Gastroesophageal sphincter (tissue), 4 donors: ENCODE measurements at regions not wholly inside any gene's neighbourhood (a gene's known extent, or its start where the extent isn't known, plus 50 kb on each side); places are given as distances from the start of the nearest gene placed in this dataset.

Source experiments
- ATAC-seq: fragments of 150-250 bp; one replicate; pipeline ENCODE4 v1.9.1; 2016; ENCODE audit warnings: mild to moderate bottlenecking, moderate library complexity
- H3K27ac ChIP-seq, 4 donors: fragments of 200-600 bp; sonication (generic) in 3 of 4; 1 replicate in 3 of 4; 2 replicates in 1 of 4; pipeline ENCODE4 v1.5.1; 2016 to 2019
- H3K27me3 ChIP-seq: fragments of 200-600 bp; sonication (generic); one replicate; pipeline ENCODE4 v1.5.1; 2019
- H3K36me3 ChIP-seq, 2 donors: fragments of 200-600 bp; sonication (generic); one replicate each; pipeline ENCODE4 v1.5.1; 2019; ENCODE audit warnings: control low read depth in 1 of 2
- H3K4me1 ChIP-seq, 3 donors: fragments of 200-600 bp; sonication (generic); 1 replicate in 2 of 3; 2 replicates in 1 of 3; pipeline ENCODE4 v1.5.1; 2016 to 2019; ENCODE audit warnings: control low read depth in 2 of 3
- H3K4me3 ChIP-seq, 2 donors: fragments of 200-600 bp; sonication (generic); one replicate each; pipeline ENCODE4 v1.5.1; 2019; ENCODE audit warnings: mild to moderate bottlenecking in 1 of 2, moderate library complexity in 1 of 2
- H3K9me3 ChIP-seq, 3 donors: fragments of 200-600 bp; sonication (generic); one replicate each; pipeline ENCODE4 v1.5.1; 2017 to 2019; ENCODE audit warnings: control low read depth in 2 of 3
- CTCF ChIP-seq, 4 experiments: fragments of 200-600 bp in 2 of 4; fragments of 450-650 bp in 2 of 4; sonication (generic) in 1 of 4; IDR thresholded peaks; one replicate each; pipeline ENCODE4 v1.5.1; 2017 to 2019; ENCODE audit warnings: antibody characterized with exemption in 4 of 4, mild to moderate bottlenecking in 2 of 4, moderate library complexity in 2 of 4
- EP300 ChIP-seq: sonication (generic); formaldehyde crosslinking; IDR thresholded peaks from one replicate; pipeline ENCODE4 v1.6.1; 2017; ENCODE audit warnings: antibody characterized with exemption, mild to moderate bottlenecking
- POLR2A ChIP-seq, 2 donors: fragments of 450-650 bp; IDR thresholded peaks; one replicate each; pipeline ENCODE4 v1.6.1; 2017; ENCODE audit warnings: antibody characterized with exemption in 2 of 2, mild to moderate bottlenecking in 2 of 2, moderate library complexity in 1 of 2
- POLR2AphosphoS5 ChIP-seq: sonication (generic); formaldehyde crosslinking; IDR thresholded peaks from one replicate; pipeline ENCODE4 v1.6.1; 2017; ENCODE audit warnings: antibody characterized with exemption
- WGBS, 2 donors: methylation state at CpG; one replicate each; pipeline ENCODE4 v1.1.5; 2018; ENCODE audit warnings: low coverage in 1 of 2; 5-methylcytosine and 5-hydroxymethylcytosine counted together

- TF ChIP-seq CTCF (IDR thresholded peaks at IDR 0.05), result no peak
- TF ChIP-seq POLR2A (IDR thresholded peaks at IDR 0.05), result no peak
- TF ChIP-seq POLR2AphosphoS5, result no peak
- WGBS, 2 donors, result 83 to 86% methylated on average over 1 of the region's 1 CpG
Observed at GRCh38 chr11:26801601-26802000, 79.7 kb upstream of the SLC5A12 start.

GRCh38 chr11:26805001-26805400 lies 83.1 kb upstream of the SLC5A12 start:
- TF ChIP-seq CTCF (IDR thresholded peaks at IDR 0.05) (no peak), EP300 (no peak), POLR2AphosphoS5 (no peak), POLR2A (IDR thresholded peaks at IDR 0.05) (no peak)
- Histone ChIP-seq H3K27ac (no peak overlapping the region), H3K27me3 (no peaks in the 10 kb centered on the region), H3K36me3 (no peaks in the 10 kb centered on the region), H3K4me1 (no peaks in the 10 kb centered on the region), H3K4me3 (no peak overlapping the region), H3K9me3 (no peaks in the 10 kb centered on the region)
- ATAC-seq, result no peak

More at GRCh38 chr11:26801601-26802000, 79.7 kb upstream of the SLC5A12 start:
- no peaks in the 10 kb centered on the region for H3K9me3 ChIP-seq
- H3K4me3 ChIP-seq, result no peak overlapping the region
- H3K4me1 ChIP-seq, result no peaks in the 10 kb centered on the region
- no peaks in the 10 kb centered on the region for H3K27me3 ChIP-seq
- ATAC-seq, result no peak
- no peaks in the 10 kb centered on the region for H3K36me3 ChIP-seq
- no peak overlapping the region for H3K27ac ChIP-seq

- Histone ChIP-seq H3K36me3 (no peaks in the 10 kb centered on the region), H3K27ac (no peak overlapping the region), H3K4me3 (no peak overlapping the region), H3K27me3 (no peaks in the 10 kb centered on the region), H3K4me1 (no peaks in the 10 kb centered on the region), H3K9me3 (no peaks in the 10 kb centered on the region)
- TF ChIP-seq EP300 (no peak), POLR2AphosphoS5 (no peak), CTCF (IDR thresholded peaks at IDR 0.05) (no peak), POLR2A (IDR thresholded peaks at IDR 0.05) (no peak)
- ATAC-seq, result no peak
- 9 to 27% methylated on average over 1 of the region's 1 CpG for WGBS, 2 donors
Observed at GRCh38 chr11:26806219-26806618, 84.4 kb upstream of the SLC5A12 start.

GRCh38 chr11:26820739-26821138 lies 98.9 kb upstream of the SLC5A12 start:
- peak; percentile 87 for ATAC-seq
- 50% methylated on average over 1 of the region's 1 CpG; no CpG with 5 or more reads in 1 of the 2 donors for WGBS, 2 donors
- H3K27me3 ChIP-seq, result no peaks in the 10 kb centered on the region
- H3K4me1 ChIP-seq, result no peaks in the 10 kb centered on the region
- H3K36me3 ChIP-seq, result no peaks in the 10 kb centered on the region
- H3K27ac ChIP-seq, result peak overlapping the region in 2 of 4 donors; percentile 29 to 50
- H3K9me3 ChIP-seq, result peaks cover 0 to 14% (median 0%) of the 10 kb centered on the region in 3 donors
- H3K4me3 ChIP-seq, result no peak overlapping the region
- TF ChIP-seq POLR2A (IDR thresholded peaks at IDR 0.05) (no peak), EP300 (no peak), POLR2AphosphoS5 (peak; percentile 71)

- Histone ChIP-seq H3K27ac (no peak overlapping the region), H3K27me3 (no peaks in the 10 kb centered on the region), H3K4me3 (no peak overlapping the region), H3K9me3 (peaks cover 0 to 14% (median 0%) of the 10 kb centered on the region in 3 donors), H3K4me1 (peaks cover 3 to 19% (median 8%) of the 10 kb centered on the region in 3 donors), H3K36me3 (no peaks in the 10 kb centered on the region)
- TF ChIP-seq EP300 (no peak), POLR2AphosphoS5 (no peak), CTCF (IDR thresholded peaks at IDR 0.05) (no peak), POLR2A (IDR thresholded peaks at IDR 0.05) (no peak)
- WGBS, 2 donors, result 85 to 90% methylated on average over 1 of the region's 2 CpGs
- ATAC-seq, result no peak
Observed at GRCh38 chr11:26823963-26824362, 102.1 kb upstream of the SLC5A12 start.
